ENCODE measurements at regions not wholly inside any gene's neighbourhood (a gene's known extent, or its start where the extent isn't known, plus 50 kb on each side); places are given as distances from the start of the nearest gene placed in this dataset.

DNA sequence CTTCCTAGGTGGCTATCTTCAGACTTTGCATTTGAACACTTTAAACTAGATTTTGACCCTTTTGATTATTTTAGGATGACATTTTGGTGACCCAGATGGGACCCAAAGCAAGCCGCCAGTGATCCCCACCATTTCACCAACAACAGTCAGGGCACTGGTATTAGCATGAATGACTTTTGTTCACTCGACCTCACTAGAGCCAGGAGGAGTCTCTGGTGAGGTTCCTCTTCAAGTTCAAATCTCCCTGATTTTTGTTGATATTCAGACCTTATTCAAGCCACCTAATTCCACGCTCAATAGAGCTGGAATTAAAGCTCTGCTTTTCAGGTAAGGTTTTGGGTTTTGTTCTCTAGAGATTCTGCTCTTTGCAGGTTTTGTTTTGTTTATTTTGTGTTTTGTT is 202.3 kb downstream of the MREG start:
- no peak for TF ChIP-seq POLR2AphosphoS5 (IDR thresholded peaks at IDR 0.05; ENCODE audit: low read depth, low read length)
- TF ChIP-seq TCF7L2 (IDR thresholded peaks at IDR 0.05; ENCODE audit: low read depth, low read length), result no peak
- TF ChIP-seq, protein P1, sequence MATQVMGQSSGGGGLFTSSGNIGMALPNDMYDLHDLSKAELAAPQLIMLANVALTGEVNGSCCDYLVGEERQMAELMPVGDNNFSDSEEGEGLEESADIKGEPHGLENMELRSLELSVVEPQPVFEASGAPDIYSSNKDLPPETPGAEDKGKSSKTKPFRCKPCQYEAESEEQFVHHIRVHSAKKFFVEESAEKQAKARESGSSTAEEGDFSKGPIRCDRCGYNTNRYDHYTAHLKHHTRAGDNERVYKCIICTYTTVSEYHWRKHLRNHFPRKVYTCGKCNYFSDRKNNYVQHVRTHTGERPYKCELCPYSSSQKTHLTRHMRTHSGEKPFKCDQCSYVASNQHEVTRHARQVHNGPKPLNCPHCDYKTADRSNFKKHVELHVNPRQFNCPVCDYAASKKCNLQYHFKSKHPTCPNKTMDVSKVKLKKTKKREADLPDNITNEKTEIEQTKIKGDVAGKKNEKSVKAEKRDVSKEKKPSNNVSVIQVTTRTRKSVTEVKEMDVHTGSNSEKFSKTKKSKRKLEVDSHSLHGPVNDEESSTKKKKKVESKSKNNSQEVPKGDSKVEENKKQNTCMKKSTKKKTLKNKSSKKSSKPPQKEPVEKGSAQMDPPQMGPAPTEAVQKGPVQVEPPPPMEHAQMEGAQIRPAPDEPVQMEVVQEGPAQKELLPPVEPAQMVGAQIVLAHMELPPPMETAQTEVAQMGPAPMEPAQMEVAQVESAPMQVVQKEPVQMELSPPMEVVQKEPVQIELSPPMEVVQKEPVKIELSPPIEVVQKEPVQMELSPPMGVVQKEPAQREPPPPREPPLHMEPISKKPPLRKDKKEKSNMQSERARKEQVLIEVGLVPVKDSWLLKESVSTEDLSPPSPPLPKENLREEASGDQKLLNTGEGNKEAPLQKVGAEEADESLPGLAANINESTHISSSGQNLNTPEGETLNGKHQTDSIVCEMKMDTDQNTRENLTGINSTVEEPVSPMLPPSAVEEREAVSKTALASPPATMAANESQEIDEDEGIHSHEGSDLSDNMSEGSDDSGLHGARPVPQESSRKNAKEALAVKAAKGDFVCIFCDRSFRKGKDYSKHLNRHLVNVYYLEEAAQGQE (IDR thresholded peaks at IDR 0.05; ENCODE audit: insufficient read depth in 1 of 2, low read depth in 2 of 2, low read length in 1 of 2), result no peak
- TF ChIP-seq, protein P2, sequence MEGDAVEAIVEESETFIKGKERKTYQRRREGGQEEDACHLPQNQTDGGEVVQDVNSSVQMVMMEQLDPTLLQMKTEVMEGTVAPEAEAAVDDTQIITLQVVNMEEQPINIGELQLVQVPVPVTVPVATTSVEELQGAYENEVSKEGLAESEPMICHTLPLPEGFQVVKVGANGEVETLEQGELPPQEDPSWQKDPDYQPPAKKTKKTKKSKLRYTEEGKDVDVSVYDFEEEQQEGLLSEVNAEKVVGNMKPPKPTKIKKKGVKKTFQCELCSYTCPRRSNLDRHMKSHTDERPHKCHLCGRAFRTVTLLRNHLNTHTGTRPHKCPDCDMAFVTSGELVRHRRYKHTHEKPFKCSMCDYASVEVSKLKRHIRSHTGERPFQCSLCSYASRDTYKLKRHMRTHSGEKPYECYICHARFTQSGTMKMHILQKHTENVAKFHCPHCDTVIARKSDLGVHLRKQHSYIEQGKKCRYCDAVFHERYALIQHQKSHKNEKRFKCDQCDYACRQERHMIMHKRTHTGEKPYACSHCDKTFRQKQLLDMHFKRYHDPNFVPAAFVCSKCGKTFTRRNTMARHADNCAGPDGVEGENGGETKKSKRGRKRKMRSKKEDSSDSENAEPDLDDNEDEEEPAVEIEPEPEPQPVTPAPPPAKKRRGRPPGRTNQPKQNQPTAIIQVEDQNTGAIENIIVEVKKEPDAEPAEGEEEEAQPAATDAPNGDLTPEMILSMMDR (IDR thresholded peaks at IDR 0.05), result no peak
- no peak for TF ChIP-seq SIN3A (IDR thresholded peaks at IDR 0.05; ENCODE audit: borderline replicate concordance, insufficient read depth, low read depth, low read length)
- CTCF ChIA-PET, result no interaction called here
- Histone ChIP-seq H3K27me3 (ENCODE audit: control insufficient read depth, insufficient read depth, low read length) (no peaks in the 10 kb centered on the region), H3K27ac (ENCODE audit: low read length) (no peak overlapping the region), H3K36me3 (ENCODE audit: control insufficient read depth, insufficient read depth, low read length) (no peaks in the 10 kb centered on the region), H3K4me1 (ENCODE audit: control insufficient read depth, insufficient read depth, low read length) (no peaks in the 10 kb centered on the region), H3K4me3 (ENCODE audit: low read depth in 2 of 2, low read length in 2 of 2) (no peak overlapping the region), H3K9me3 (ENCODE audit: control insufficient read depth, insufficient read depth, low read depth, low read length) (no peaks in the 10 kb centered on the region)
- in situ Hi-C loops (cut with HindIII; ENCODE audit: low pct_unique_long_range_greater_than_20kb, low sequenced_read_pairs), result no loop called here
- no TSS peak for BruUV-seq (replicated peaks)
- intact Hi-C loops (cut with micrococcal nuclease; ENCODE audit: unreplicated experiment), result no loop called here
- ATAC-seq (no peak), DNase-seq (ENCODE audit: low read depth, low spot score) (no peak)
- POLR2A ChIA-PET, result no interaction called here

DNA sequence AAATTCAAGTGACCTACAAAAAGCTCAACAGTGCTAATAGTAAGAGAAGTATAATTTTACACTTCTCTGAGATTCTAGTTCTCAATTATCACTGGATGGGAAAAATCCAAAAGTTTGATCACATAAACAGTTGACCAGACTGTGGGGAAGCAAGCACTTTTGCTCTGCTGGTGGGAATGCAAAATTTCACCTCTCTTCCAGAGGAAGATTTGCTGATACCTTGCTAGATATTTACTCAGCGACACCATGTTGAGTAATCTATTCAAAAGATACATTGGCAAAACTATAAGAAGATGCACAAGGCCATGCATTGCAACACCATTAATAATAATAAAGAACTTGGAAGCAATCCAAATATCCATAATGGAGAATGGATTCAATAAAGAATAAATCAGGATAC is 204.4 kb downstream of the MREG start:
- POLR2A ChIA-PET, result no interaction called here
- Histone ChIP-seq H3K27ac (ENCODE audit: low read length) (no peak overlapping the region), H3K4me1 (ENCODE audit: control insufficient read depth, insufficient read depth, low read length) (no peaks in the 10 kb centered on the region), H3K27me3 (ENCODE audit: control insufficient read depth, insufficient read depth, low read length) (no peaks in the 10 kb centered on the region), H3K9me3 (ENCODE audit: control insufficient read depth, insufficient read depth, low read depth, low read length) (no peaks in the 10 kb centered on the region), H3K36me3 (ENCODE audit: control insufficient read depth, insufficient read depth, low read length) (no peaks in the 10 kb centered on the region), H3K4me3 (ENCODE audit: low read depth in 2 of 2, low read length in 2 of 2) (peak overlapping the region; percentile 19 to 25; a peak in 3 of 4 replicates)
- TF ChIP-seq, protein P2 (IDR thresholded peaks at IDR 0.05), result peak; percentile 30; the same call in 1 of the 2 replicates
- TF ChIP-seq TCF7L2 (IDR thresholded peaks at IDR 0.05; ENCODE audit: low read depth, low read length), result no peak
- no peak for DNase-seq (ENCODE audit: low read depth, low spot score)
- no peak for ATAC-seq
- CTCF ChIA-PET, result no interaction called here
- BruUV-seq (replicated peaks), result no TSS peak
- intact Hi-C loops (cut with micrococcal nuclease; ENCODE audit: unreplicated experiment) (no loop called here), in situ Hi-C loops (cut with HindIII; ENCODE audit: low pct_unique_long_range_greater_than_20kb, low sequenced_read_pairs) (no loop called here)

DNA sequence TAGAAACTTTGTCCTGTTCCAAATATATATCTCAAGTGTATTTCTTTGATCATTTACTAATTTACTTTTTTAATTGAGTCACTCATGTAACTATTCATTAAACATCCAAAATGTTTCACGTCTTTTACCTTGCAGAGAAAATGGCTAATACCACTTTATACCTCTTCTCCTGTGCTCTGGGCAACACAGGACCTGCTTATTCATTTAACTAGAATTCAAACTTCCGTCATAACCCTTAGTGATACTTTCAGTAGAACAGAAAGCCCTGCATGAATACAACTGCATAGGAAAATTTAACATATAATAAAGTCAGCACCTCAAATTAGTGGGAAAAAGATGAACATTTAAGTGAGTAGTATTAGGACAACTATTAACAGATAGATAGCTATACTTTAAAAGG is 205.2 kb downstream of the MREG start:
- intact Hi-C loops (cut with micrococcal nuclease; ENCODE audit: unreplicated experiment) (no loop called here), in situ Hi-C loops (cut with HindIII; ENCODE audit: low pct_unique_long_range_greater_than_20kb, low sequenced_read_pairs) (no loop called here)
- Histone ChIP-seq H3K4me1 (ENCODE audit: control insufficient read depth, insufficient read depth, low read length) (no peaks in the 10 kb centered on the region), H3K4me3 (ENCODE audit: low read depth in 2 of 2, low read length in 2 of 2) (no peak overlapping the region), H3K36me3 (ENCODE audit: control insufficient read depth, insufficient read depth, low read length) (no peaks in the 10 kb centered on the region), H3K9me3 (ENCODE audit: control insufficient read depth, insufficient read depth, low read depth, low read length) (no peaks in the 10 kb centered on the region), H3K27me3 (ENCODE audit: control insufficient read depth, insufficient read depth, low read length) (no peaks in the 10 kb centered on the region), H3K27ac (ENCODE audit: low read length) (no peak overlapping the region)
- no TSS peak for BruUV-seq (replicated peaks)
- TF ChIP-seq SIN3A (IDR thresholded peaks at IDR 0.05; ENCODE audit: borderline replicate concordance, insufficient read depth, low read depth, low read length), result no peak
- TF ChIP-seq, protein P1 (IDR thresholded peaks at IDR 0.05; ENCODE audit: insufficient read depth in 1 of 2, low read depth in 2 of 2, low read length in 1 of 2), result no peak
- no peak for TF ChIP-seq TCF7L2 (IDR thresholded peaks at IDR 0.05; ENCODE audit: low read depth, low read length)
- TF ChIP-seq POLR2AphosphoS5 (IDR thresholded peaks at IDR 0.05; ENCODE audit: low read depth, low read length), result no peak
- TF ChIP-seq, protein P2 (IDR thresholded peaks at IDR 0.05), result no peak
- no peak for DNase-seq (ENCODE audit: low read depth, low spot score)
- ChIA-PET POLR2A (no interaction called here), CTCF (no interaction called here)
- no peak for ATAC-seq
